ENCODE measurements at regions not wholly inside any gene's neighbourhood (a gene's known extent, or its start where the extent isn't known, plus 50 kb on each side); places are given as distances from the start of the nearest gene placed in this dataset.

DNA sequence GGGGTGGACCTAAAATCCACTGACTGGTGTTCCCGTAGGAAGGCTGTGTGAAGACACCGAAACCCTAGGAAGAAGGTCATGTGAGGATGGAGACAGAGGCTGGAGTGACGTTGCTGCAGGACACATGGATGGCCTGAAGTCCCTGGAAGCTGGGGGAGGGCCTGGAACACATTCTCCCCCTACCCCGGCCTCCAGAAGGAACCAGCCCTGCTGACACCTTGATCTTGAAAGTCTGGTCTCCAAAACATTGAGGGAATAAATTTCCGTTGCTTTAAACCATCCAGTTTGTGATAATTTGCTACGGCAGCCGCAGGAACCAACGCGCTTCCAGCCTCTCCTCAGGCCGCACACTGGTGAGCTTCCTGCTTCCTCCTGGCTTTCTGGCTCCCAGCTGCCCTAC is 288.2 kb downstream of the GLRX3 start:
- Histone ChIP-seq H4K20me1 (ENCODE audit: insufficient read depth, low read length) (no peaks in the 10 kb centered on the region), H3K27ac (ENCODE audit: low read length) (no peak overlapping the region), H3K27me3 (ENCODE audit: low read depth, low read length) (no peaks in the 10 kb centered on the region), H3K36me3 (replicated peaks; ENCODE audit: low read depth, low read length) (no peaks in the 10 kb centered on the region), H2AFZ (ENCODE audit: low read depth, low read length) (no peak overlapping the region), H3K4me2 (ENCODE audit: low read length) (no peak overlapping the region), H3K79me2 (ENCODE audit: low read length) (no peaks in the 10 kb centered on the region), H3K4me3 (ENCODE audit: low read length) (no peak overlapping the region), H3K4me1 (ENCODE audit: low read length) (no peaks in the 10 kb centered on the region), H3K9ac (ENCODE audit: low read length) (no peak overlapping the region), H3K9me3 (ENCODE audit: insufficient read depth, low read length) (no peaks in the 10 kb centered on the region)
- TF ChIP-seq, protein P1, sequence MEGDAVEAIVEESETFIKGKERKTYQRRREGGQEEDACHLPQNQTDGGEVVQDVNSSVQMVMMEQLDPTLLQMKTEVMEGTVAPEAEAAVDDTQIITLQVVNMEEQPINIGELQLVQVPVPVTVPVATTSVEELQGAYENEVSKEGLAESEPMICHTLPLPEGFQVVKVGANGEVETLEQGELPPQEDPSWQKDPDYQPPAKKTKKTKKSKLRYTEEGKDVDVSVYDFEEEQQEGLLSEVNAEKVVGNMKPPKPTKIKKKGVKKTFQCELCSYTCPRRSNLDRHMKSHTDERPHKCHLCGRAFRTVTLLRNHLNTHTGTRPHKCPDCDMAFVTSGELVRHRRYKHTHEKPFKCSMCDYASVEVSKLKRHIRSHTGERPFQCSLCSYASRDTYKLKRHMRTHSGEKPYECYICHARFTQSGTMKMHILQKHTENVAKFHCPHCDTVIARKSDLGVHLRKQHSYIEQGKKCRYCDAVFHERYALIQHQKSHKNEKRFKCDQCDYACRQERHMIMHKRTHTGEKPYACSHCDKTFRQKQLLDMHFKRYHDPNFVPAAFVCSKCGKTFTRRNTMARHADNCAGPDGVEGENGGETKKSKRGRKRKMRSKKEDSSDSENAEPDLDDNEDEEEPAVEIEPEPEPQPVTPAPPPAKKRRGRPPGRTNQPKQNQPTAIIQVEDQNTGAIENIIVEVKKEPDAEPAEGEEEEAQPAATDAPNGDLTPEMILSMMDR (IDR thresholded peaks at IDR 0.05; ENCODE audit: low read depth, low read length): no peak

DNA sequence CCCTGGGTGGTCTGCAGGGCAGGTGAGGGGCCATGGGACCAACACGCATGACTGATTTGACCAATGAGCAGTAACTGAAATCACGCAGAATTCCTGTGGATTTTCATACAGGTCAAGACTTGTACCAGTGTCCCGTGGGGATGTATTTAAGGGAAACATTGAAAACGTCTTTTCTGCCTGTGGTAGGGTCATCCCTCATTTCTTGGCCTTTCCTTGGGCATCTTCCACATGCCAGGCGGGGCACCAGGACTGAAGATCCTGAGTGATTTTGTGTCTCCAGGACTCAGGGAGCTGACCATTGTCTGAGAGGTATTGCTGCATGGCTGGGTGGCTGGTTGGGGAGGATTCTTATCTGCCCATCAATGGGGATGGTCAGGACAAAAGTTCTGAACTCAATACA is 289.0 kb downstream of the GLRX3 start:
- Histone ChIP-seq H3K79me2 (ENCODE audit: low read length) (no peaks in the 10 kb centered on the region), H3K4me3 (ENCODE audit: low read length) (no peak overlapping the region), H4K20me1 (ENCODE audit: insufficient read depth, low read length) (no peaks in the 10 kb centered on the region), H3K4me2 (ENCODE audit: low read length) (no peak overlapping the region), H3K9me3 (ENCODE audit: insufficient read depth, low read length) (no peaks in the 10 kb centered on the region), H2AFZ (ENCODE audit: low read depth, low read length) (no peak overlapping the region), H3K4me1 (ENCODE audit: low read length) (no peaks in the 10 kb centered on the region), H3K36me3 (replicated peaks; ENCODE audit: low read depth, low read length) (no peaks in the 10 kb centered on the region), H3K27me3 (ENCODE audit: low read depth, low read length) (no peaks in the 10 kb centered on the region), H3K9ac (ENCODE audit: low read length) (no peak overlapping the region), H3K27ac (ENCODE audit: low read length) (no peak overlapping the region)
- TF ChIP-seq, protein P1 (IDR thresholded peaks at IDR 0.05; ENCODE audit: low read depth, low read length): no peak
- no peak for TF ChIP-seq EZH2phosphoT487 (IDR thresholded peaks at IDR 0.05; ENCODE audit: low read depth)

DNA sequence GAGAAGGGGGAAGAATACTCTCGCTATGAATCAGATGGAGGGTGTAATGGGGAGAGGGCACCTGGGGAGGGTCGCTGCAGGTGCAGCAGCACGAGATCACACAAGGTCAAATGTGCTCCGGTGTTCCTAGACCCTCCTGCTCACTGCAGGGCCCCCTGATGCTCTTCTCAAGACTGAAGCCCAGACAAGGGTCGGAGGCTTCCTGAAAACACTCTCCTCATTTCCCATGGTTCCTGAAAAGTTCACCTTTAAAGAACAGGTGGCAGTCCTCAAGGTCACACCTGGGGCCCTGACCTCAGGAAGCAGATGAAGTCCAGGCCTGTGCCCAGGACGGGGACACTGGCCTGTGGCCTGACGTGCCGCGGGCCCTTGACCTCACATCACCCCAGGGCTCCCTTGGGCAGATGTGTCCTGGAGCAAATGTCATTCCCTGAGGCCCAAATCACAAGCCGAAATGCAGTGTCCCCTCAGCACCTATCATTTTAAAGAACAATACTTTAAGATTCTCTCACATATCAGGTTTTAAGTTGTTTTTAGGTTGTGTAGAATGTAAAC is 289.8 kb downstream of the GLRX3 start:
- no peak for TF ChIP-seq EZH2phosphoT487 (IDR thresholded peaks at IDR 0.05; ENCODE audit: low read depth)
- TF ChIP-seq, protein P1 (IDR thresholded peaks at IDR 0.05; ENCODE audit: low read depth, low read length): no peak

DNA sequence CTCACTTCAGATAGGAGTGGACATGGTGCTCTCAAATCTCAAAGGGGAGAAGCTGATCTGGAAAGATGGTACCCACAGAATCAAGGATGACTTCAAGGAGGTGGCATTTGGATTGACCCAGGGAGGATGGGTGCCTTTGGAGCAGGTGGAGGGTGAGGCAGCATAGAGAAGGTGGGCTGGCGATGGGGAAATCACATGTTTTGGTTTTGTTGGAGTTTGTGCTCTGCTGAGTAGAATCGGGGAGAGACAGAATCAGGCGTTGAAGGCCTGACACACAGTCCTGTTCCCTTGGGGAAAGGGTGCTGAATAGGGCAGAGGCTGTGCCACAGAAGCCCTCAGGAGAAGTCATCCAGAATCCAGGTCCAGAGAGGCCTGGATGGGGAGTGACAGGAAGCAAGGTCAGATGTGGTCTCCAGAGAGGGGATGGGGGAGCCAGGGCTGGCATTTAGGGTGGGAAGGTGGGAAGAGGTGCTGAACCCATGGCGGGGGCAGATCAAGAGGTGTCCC is 291.1 kb downstream of the GLRX3 start:
- no peak for TF ChIP-seq EZH2phosphoT487 (IDR thresholded peaks at IDR 0.05; ENCODE audit: low read depth)
- TF ChIP-seq, protein P1 (IDR thresholded peaks at IDR 0.05; ENCODE audit: low read depth, low read length): no peak
- no peaks in the 10 kb centered on the region for H3K36me3 ChIP-seq (replicated peaks; ENCODE audit: low read depth, low read length)
- H2AFZ ChIP-seq (ENCODE audit: low read depth, low read length): no peak overlapping the region
- no peak overlapping the region for H3K27ac ChIP-seq (ENCODE audit: low read length)
- H3K27me3 ChIP-seq (ENCODE audit: low read depth, low read length): no peaks in the 10 kb centered on the region
- H3K4me1 ChIP-seq (ENCODE audit: low read length): no peaks in the 10 kb centered on the region
- no peak overlapping the region for H3K9ac ChIP-seq (ENCODE audit: low read length)
- H3K4me3 ChIP-seq (ENCODE audit: low read length): no peak overlapping the region
- no peaks in the 10 kb centered on the region for H3K79me2 ChIP-seq (ENCODE audit: low read length)
- H3K9me3 ChIP-seq (ENCODE audit: insufficient read depth, low read length): no peaks in the 10 kb centered on the region
- no peak overlapping the region for H3K4me2 ChIP-seq (ENCODE audit: low read length)
- no peaks in the 10 kb centered on the region for H4K20me1 ChIP-seq (ENCODE audit: insufficient read depth, low read length)

More for the DNA sequence above, 289.8 kb downstream of the GLRX3 start:
- no peaks in the 10 kb centered on the region for H3K9me3 ChIP-seq (ENCODE audit: insufficient read depth, low read length)
- no peak overlapping the region for H3K27ac ChIP-seq (ENCODE audit: low read length)
- H3K4me1 ChIP-seq (ENCODE audit: low read length): no peaks in the 10 kb centered on the region
- no peaks in the 10 kb centered on the region for H3K36me3 ChIP-seq (replicated peaks; ENCODE audit: low read depth, low read length)
- no peak overlapping the region for H3K4me3 ChIP-seq (ENCODE audit: low read length)
- no peaks in the 10 kb centered on the region for H3K79me2 ChIP-seq (ENCODE audit: low read length)
- no peak overlapping the region for H2AFZ ChIP-seq (ENCODE audit: low read depth, low read length)
- H4K20me1 ChIP-seq (ENCODE audit: insufficient read depth, low read length): no peaks in the 10 kb centered on the region
- no peaks in the 10 kb centered on the region for H3K27me3 ChIP-seq (ENCODE audit: low read depth, low read length)
- H3K9ac ChIP-seq (ENCODE audit: low read length): no peak overlapping the region
- no peak overlapping the region for H3K4me2 ChIP-seq (ENCODE audit: low read length)

Measured in OCI-LY3 (cell line).